ENCODE measurements at regions not wholly inside any gene's neighbourhood (a gene's known extent, or its start where the extent isn't known, plus 50 kb on each side); places are given as distances from the start of the nearest gene placed in this dataset.

DNA sequence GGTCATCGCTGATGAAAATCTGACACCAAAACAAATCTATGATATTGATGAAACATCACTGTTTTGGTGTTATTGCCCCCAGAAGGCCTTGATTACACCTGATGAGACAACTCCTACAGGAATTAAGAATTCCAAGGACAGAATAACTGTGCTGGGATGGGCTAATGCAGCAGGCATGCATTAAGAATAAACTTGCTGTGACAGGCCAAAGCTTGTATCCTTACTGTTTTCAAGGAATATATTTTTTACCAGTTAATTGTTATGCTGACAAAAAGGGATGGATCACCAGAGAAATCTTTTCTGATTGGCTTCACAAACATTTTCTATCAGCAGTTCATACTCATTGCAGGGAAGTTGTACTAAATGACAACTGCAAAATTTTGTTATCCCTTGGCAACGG lies 278.2 kb downstream of the IKZF2 start:
- DNase-seq, result no peak

- DNase-seq, result no peak
Observed at GRCh38 chr2:212871597-212871996, 279.8 kb downstream of the IKZF2 start.

DNA sequence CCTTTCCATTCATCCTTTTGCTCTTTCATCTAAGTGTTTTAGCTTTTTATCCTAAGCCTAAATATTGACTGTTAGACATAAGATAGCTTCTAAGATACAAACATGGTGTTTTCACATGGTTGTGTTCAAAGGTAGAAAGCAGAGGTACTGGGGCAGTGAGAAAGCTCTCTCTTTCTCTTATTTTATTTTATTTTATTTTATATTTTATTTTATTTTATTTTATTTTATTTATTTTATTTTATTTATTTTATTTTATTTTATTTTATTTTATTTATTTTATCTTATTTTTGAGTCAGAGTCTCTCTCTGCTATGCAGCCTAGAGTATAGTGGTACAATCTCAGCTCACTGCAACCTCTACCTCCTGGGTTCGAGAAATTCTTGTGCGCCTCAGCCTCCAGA lies 287.2 kb downstream of the IKZF2 start:
- DNase-seq, result no peak

DNA sequence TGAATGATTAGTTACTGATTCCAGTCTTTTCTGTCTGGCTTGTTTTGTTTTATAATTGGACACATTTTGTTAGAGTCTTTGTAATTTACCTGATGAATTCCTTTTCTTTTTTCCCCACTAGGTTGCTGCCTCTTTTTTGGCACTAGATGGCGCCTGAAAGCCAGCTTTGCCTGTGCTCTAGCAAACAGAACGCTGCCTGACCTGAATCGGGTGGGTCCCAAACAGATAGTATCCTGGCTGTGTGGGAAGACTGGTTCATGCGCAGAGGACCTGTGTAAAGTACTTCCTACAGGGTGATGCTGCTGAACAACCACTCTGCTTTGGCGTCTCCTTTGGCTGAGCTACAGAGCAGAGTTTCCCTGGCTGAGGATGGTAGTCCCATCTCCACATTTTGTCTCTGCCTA lies 288.2 kb downstream of the IKZF2 start:
- DNase-seq, result no peak

DNA sequence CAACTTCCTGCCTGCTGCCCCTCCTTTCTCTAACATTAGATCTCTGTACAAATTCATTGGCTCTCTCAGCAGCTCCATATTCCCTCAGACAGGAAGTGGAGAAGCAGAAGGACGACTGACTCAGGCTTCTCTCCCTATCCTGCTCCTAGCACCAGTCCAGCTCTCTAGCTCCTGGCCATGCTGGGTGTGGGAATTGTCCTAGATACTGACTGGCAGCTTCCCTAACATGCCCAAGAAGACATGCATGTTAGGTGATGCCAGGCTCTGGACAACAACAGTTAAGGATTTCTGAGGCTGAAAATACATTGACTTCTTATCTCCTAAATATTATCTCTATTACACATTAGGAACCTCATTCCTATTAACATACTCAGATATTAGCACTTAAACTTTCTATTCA lies 292.9 kb downstream of the IKZF2 start:
- DNase-seq, result no peak

DNA sequence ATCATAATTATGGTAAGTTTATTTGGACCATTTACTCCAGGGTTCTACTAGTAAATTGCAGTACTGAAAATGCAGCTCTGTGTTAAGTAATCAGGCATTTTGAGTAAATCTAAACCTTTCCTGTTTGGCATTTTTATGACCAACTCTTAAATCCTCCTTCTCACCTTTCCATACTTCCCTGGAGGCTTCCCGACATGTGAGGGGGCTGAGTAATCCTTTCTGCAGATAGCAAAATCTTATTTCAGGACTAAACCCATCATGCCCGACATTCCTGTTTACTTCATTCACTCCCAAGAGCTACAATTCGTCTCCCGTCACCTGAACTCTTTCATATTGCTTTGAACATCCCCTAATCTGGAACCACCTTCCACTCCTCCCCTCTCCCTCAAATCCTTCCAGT lies 296.6 kb downstream of the IKZF2 start:
- no peak for DNase-seq

DNA sequence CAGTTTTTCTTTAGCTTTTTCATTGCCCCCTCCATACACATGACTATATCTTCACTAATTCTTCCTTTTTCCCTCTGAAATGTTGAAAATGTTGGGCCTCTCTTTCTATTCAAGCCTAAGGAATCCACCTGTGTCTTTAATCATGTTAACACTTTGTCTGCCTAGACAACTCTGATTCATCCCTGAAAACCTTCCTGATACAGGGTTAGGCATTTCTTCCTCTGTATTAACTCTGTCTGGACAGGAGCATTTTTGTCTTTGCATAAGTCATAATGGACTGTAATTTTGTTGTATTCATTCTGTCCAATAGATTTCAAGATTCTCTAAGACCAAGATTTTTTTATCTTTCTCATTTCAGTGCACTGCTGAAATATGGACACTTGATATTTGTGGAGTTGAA lies 297.3 kb downstream of the IKZF2 start:
- DNase-seq, result no peak

DNA sequence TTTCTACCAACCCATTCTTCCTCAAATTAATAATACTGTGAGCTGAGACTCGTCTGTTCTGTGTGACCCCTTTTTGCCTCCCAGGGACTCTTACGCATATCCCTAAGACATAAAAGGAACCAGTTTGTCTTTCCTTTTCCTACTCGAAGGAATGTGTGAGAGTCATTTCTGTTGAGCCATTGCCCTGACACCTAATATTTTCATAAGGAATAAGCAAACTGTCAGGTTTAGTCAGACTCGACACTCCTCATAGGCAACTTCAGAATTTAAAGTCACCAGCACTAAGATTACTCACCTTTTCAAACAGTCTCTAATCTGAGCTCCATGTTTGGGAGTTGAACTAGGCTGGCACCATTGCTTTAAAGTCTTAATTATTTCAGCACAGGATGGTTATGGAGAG lies 305.5 kb downstream of the IKZF2 start:
- DNase-seq, result no peak

DNA sequence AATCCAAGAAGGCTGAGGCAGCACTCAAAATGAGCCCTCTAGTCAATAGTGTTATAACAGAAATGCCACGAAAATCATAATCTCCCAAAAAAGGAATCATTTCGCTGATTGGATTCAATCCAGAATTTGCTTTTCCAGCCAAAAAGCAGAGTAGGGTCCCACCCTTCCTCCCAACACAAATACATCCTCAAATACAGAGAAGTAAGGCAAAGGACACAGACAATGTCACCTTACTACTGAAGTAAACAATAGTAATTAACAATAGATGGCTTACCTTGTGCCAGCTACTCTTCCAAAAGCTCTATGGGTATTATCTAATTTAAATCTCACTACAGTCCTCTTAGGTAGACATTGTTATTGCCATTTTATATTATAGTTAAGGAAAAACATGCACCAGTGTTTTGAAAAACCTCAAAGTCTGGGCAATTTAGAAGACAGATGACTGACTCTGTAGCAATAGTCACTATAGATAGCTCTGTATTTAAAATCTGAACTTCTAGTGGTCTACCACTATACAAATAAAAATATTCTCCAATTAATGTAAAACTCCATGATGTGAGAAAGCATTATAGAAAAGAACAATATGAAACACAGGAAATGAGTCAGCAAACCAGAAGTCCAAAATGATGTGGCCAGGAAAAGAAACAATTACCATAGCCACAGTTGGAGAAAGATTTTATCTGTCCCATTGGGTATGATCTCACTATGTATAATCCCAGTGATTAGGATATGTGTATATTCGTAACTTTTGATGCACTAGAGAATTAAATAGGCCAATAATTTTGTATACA lies 305.0 kb upstream of the ERBB4 start:
- DNase-seq, result no peak

- peak in 8 of 58 donors; percentile 1 to 27 (median 4) for DNase-seq
Observed at GRCh38 chr2:212842544-212843185, 304.1 kb upstream of the ERBB4 start.

DNA sequence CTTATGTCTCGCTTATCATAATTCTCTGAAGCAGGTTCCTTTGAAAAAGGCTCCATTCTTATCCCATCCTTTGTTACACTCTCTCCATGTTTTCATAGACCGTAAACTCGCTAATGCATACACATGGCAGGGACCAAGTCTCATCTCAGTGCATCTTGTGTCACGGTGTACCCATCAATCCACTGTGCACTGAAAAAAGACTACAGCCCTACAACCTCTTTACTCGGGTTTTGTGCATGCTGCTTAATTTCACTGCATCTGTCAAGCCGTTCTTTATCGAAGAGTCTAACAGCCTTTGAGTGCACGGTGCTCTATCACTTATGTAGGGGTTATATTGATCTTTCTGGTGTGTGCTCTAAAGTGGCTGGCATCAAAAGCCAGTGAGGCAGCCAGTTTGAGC lies 302.9 kb upstream of the ERBB4 start:
- DNase-seq, result no peak

DNA sequence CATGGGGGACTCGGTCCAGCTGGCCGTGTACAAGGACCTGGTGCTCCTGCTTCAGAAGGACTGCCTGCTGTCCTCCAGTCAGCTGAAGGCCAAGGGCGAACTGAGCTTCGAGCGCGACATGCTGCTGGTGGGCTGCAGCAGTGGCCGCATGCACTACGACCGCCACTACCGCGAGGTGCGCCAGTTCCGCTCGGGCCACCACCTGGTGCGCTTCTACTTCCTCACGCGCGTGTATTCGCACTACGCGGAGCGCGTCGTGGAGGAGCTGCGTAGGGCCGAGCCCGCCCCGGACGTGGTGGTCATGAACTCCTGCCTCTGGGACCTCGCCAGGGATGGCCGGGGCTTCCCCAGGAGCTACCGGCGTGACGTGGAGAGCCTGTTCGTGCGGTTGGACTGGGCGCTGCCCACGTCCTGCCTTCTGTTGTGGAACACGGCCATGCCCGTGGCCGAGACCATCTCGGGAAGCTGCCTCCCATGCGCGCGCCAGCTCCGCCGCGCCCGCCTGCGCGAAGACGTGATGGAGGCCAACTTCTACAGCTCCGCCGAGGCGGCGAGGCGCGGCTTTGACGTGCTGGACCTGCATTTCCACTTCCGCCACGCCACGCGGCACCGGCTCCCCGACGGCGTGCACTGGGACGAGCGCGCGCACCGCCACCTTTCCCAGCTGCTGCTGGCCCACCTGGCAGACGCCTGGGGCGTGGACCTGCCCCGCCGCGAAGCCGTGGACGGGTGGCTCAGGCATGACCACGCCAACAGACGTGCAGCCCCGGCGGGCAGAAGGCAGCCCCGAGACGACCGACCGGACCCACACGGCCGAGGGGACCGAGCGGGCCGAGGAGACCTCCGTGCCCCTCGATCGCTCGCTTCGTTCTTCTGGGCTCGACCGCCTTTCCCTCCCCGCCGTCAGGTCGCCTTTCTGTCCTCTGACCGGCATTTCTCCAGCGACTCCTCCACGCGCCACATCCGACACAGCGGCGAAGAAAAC lies 293.9 kb upstream of the ERBB4 start:
- DNase-seq, result no peak

- DNase-seq, result no peak
Observed at GRCh38 chr2:212831671-212832199, 293.1 kb upstream of the ERBB4 start.

DNA sequence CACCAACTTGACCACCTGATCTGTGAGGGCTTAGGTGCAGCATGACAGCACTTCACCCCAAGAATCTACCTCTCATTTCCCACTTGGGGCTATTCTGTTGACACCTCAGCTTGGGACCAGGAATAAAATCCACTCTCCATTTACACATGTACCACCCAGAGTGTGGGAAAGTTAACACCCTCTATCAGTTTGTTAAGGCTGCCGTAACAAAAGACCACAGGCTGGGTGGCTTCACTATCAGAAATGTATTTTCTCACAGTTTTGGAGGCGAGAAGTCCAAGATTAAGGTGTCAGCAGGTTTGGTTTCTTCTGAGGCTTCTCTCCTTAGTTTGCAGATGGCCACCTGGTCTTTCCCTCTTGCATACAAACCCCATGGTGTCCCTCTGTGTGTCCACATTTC lies 277.7 kb upstream of the ERBB4 start:
- DNase-seq, result no peak

- no peak for DNase-seq
Observed at GRCh38 chr2:212815453-212815852, 276.9 kb upstream of the ERBB4 start.

GRCh38 chr2:212814941-212815340 lies 276.3 kb upstream of the ERBB4 start:
- DNase-seq, result peak in 1 of 58 donors; percentile 2

DNA sequence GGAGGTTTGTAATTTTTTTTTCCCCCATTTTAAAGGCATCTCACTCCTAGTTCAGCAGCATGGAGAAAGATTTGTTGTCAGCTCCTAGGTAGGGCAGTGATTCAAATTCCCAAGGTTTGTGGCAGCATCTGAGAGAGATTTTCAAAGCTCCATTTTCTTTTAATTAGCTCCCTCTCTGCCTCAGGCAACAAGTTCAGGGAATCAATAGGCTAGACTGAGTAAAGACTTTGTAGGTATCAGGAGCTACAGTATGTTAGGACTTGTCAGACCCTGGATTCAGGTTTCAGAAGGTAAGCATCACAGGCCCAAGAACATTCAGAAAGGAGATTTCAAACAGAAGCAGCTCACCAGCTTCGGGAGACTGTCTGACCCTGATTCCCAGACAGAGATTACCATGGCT lies 273.3 kb upstream of the ERBB4 start:
- no peak for DNase-seq

DNA sequence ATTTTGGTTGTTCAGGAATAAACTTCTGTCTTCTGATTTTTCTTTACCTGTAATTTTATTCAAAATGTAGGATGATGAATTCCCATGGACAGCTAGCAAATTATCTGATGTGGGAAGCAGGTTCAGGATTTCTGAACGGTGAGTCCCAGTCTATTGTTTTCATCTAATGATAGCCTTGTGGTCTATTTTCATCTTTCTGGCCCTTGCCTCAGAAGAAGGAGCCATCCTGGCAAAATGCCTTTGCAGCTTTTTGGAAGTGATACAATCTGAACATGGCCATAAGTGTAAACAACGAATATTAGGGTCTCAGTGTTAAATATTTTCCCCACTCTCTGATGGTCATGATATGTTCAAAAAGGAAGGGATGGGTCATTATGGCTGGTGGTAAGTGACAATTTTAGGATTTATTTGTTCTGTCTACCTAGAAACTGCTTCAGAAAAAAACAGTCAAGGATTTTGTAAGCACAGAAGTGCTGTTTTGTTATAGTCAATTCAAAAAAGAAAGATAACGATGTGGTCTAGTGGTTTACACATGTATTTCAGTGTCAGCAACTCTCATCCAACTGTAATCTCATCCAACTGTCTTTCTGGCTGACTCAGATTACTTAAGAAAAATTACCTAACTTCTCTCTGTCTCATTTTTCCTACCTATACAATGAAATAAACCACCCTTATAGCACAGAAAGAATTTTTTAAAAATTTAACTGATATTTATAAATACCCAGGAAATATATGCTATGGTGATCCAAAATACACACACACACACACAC lies 272.6 kb upstream of the ERBB4 start:
- DNase-seq, result no peak

DNA sequence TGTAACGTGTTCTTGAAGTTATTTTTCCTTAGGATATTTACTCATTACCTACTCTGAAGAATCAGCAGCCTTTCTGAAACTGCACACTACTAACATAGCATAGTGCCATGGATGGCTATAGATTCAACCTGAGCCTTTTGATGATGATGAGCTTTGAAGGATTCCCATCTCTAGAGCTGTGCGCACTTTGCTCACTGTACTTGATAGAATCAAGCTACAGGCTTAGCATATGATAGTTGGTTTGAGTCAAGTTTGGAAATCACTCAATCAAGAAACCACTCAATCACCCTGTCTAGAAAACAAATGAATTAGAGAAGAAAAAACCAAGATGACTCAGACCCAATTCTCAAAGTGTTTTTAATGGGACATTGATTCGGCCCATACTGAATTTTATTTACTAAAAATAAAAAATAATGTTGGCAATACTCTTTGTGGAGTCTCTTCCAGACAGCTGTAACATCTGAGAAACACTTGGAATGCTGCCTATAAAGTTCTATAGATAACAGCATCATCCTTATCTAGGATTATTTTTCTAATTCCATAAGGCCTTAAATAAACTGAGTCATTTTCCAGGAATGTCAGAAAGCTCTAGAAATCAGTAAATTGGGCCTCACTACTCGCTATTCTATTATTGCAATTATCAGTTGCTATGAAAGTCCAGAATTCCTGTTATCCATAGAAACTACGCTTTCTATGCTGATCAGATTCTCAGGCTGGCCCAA lies 259.0 kb upstream of the ERBB4 start:
- no peak for DNase-seq

DNA sequence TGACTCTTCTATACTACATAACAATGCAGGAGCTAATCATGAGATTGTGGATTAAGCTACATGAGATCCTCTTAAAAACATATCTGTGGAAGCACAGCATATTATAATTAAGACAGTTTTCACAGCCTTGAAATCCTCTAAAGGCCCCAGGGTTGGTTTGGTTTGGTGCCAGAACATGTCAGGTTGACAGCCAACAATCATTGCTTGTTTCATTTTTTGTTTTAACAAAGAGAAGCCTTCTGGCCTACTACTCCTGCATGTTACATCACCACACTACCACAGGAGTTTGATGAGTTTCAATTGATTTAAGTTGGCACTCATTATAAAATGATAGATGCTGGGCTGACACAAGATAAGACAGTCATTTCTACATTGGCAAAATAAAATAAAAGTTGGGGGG lies 255.9 kb upstream of the ERBB4 start:
- peak in 1 of 58 donors; percentile 1 for DNase-seq

Data from anterior cingulate cortex (tissue), 58 donors.